CD4-positive, alpha-beta T cell treated with Interleukin-15 for 4 hours (primary cell): ENCODE measurements at regions not wholly inside any gene's neighbourhood (a gene's known extent, or its start where the extent isn't known, plus 50 kb on each side); places are given as distances from the start of the nearest gene placed in this dataset.

Source experiments
- DNase-seq: peaks from one replicate; pipeline ENCODE4 v3.0.0-alpha.2; 2020; ENCODE audit warnings: low spot score

GRCh38 chr2:8197101-8197500 is 484.8 kb upstream of the ID2 start:
- no peak for DNase-seq

- DNase-seq, result no peak
These were observed 484.0 kb upstream of the ID2 start for GRCh38 chr2:8197825-8198224.

GRCh38 chr2:8198766-8199382 is 483.0 kb upstream of the ID2 start:
- DNase-seq, result no peak

GRCh38 chr2:8202132-8202531 is 479.7 kb upstream of the ID2 start:
- no peak for DNase-seq

- DNase-seq, result no peak
These were observed 478.5 kb upstream of the ID2 start for GRCh38 chr2:8203364-8203763.

GRCh38 chr2:8204711-8205110 is 477.1 kb upstream of the ID2 start:
- no peak for DNase-seq

- DNase-seq, result no peak
These were observed 472.4 kb upstream of the ID2 start for GRCh38 chr2:8209494-8209893.

- no peak for DNase-seq
These were observed 470.5 kb upstream of the ID2 start for GRCh38 chr2:8211384-8211783.

- DNase-seq, result no peak
These were observed 469.6 kb upstream of the ID2 start for GRCh38 chr2:8212239-8212638.

GRCh38 chr2:8214036-8214615 is 467.7 kb upstream of the ID2 start:
- DNase-seq, result no peak

- DNase-seq, result no peak
These were observed 466.5 kb upstream of the ID2 start for GRCh38 chr2:8215159-8215863.

GRCh38 chr2:8215982-8216381 is 465.9 kb upstream of the ID2 start:
- no peak for DNase-seq

- DNase-seq, result no peak
These were observed 465.5 kb upstream of the ID2 start for GRCh38 chr2:8216397-8216796.

- DNase-seq, result no peak
These were observed 464.3 kb upstream of the ID2 start for GRCh38 chr2:8217468-8218030.

GRCh38 chr2:8219096-8219495 is 462.8 kb upstream of the ID2 start:
- DNase-seq, result no peak

GRCh38 chr2:8219631-8220355 is 462.1 kb upstream of the ID2 start:
- no peak for DNase-seq

GRCh38 chr2:8222979-8223694 is 458.7 kb upstream of the ID2 start:
- no peak for DNase-seq

GRCh38 chr2:8223695-8224346 is 458.0 kb upstream of the ID2 start:
- DNase-seq, result no peak

GRCh38 chr2:8224347-8225190 is 457.3 kb upstream of the ID2 start:
- DNase-seq, result no peak

GRCh38 chr2:8225266-8225665 is 456.6 kb upstream of the ID2 start:
- no peak for DNase-seq

GRCh38 chr2:8225798-8226197 is 456.1 kb upstream of the ID2 start:
- no peak for DNase-seq
